HEK293T (cell line): ENCODE measurements at regions not wholly inside any gene's neighbourhood (a gene's known extent, or its start where the extent isn't known, plus 50 kb on each side); places are given as distances from the start of the nearest gene placed in this dataset.
A peak's percentile ranks its signal among the peaks of the same experiment; 100 is the strongest.
"Not testable (repeated sequence)": the region's sequence is repeated elsewhere in the genome, so short reads cannot be mapped to it uniquely, and the experiment has no call there.

Experiments used
- CTCF ChIA-PET: fragments of 350-600 bp; formaldehyde crosslinking; extraction: SDS; loops from one replicate; lab custom pipeline; 2021; ENCODE audit warnings: antibody characterized with exemption, inconsistent platforms; lab: Yijun Ruan, JAX
- POLR2A ChIA-PET: fragments of 350-600 bp; formaldehyde crosslinking; extraction: SDS; loops from one replicate; lab custom pipeline; 2020; ENCODE audit warnings: antibody characterized with exemption, inconsistent platforms; lab: Yijun Ruan, JAX
- DNase-seq: peaks from one replicate; pipeline ENCODE4 v3.0.0; 2012; ENCODE audit warnings: mixed read lengths; ENCODE audit errors: extremely low spot score
- ARNT ChIP-seq: fragments of 450-650 bp; IDR thresholded peaks from 2 replicates; pipeline ENCODE4 v1.6.1; 2017; ENCODE audit warnings: mild to moderate bottlenecking
- BHLHE40 ChIP-seq: fragments of 450-650 bp; IDR thresholded peaks from 2 replicates; pipeline ENCODE4 v1.6.1; 2016; ENCODE audit warnings: mild to moderate bottlenecking, moderate library complexity, borderline replicate concordance
- CTBP1 ChIP-seq: fragments of 450-650 bp; IDR thresholded peaks from 2 replicates; pipeline ENCODE4 v1.6.1; 2016; ENCODE audit warnings: borderline replicate concordance
- ELF4 ChIP-seq: fragments of 450-650 bp; IDR thresholded peaks from 2 replicates; pipeline ENCODE4 v1.6.1; 2017; ENCODE audit warnings: antibody characterized with exemption
- FOXA1 ChIP-seq: fragments of 450-650 bp; IDR thresholded peaks from 2 replicates; pipeline ENCODE4 v1.6.1; 2016; ENCODE audit warnings: mild to moderate bottlenecking
- FOXK2 ChIP-seq: fragments of 450-650 bp; IDR thresholded peaks from 2 replicates; pipeline ENCODE4 v1.6.1; 2016; ENCODE audit warnings: mild to moderate bottlenecking
- FOXM1 ChIP-seq: fragments of 450-650 bp; IDR thresholded peaks from 2 replicates; pipeline ENCODE4 v1.6.1; 2017; ENCODE audit warnings: mild to moderate bottlenecking, borderline replicate concordance
- HDGF ChIP-seq: fragments of 450-650 bp; IDR thresholded peaks from 2 replicates; pipeline ENCODE4 v1.6.1; 2017; ENCODE audit warnings: antibody characterized with exemption, borderline replicate concordance
- L3MBTL2 ChIP-seq: fragments of 450-650 bp; conservative IDR thresholded peaks from 2 replicates; pipeline ENCODE4 v1.6.1; 2016; ENCODE audit warnings: mild to moderate bottlenecking
- LEF1 ChIP-seq: fragments of 450-650 bp; IDR thresholded peaks from 2 replicates; pipeline ENCODE4 v1.6.1; 2017; ENCODE audit warnings: mild to moderate bottlenecking, borderline replicate concordance
- NFRKB ChIP-seq: fragments of 450-650 bp; IDR thresholded peaks from 2 replicates; pipeline ENCODE4 v1.6.1; 2016; ENCODE audit warnings: mild to moderate bottlenecking, moderate library complexity
- PKNOX1 ChIP-seq: fragments of 450-650 bp; IDR thresholded peaks from 2 replicates; pipeline ENCODE4 v1.6.1; 2016
- SP1 ChIP-seq: fragments of 450-650 bp; IDR thresholded peaks from 2 replicates; pipeline ENCODE4 v1.6.1; 2017
- SUZ12 ChIP-seq: fragments of 450-650 bp; IDR thresholded peaks from 2 replicates; pipeline ENCODE4 v1.6.1; 2016; ENCODE audit warnings: mild to moderate bottlenecking
- TARDBP ChIP-seq: fragments of 450-650 bp; IDR thresholded peaks from 2 replicates; pipeline ENCODE4 v1.6.1; 2016
- ZNF384 ChIP-seq: fragments of 450-650 bp; IDR thresholded peaks from 2 replicates; pipeline ENCODE4 v1.6.1; 2016

GRCh38 chr7:149662591-149663095 lies 110.7 kb downstream of the ZNF467 start:
- no peak for TF ChIP-seq PKNOX1
- TF ChIP-seq ZNF384: no peak
- no peak for TF ChIP-seq HDGF
- TF ChIP-seq ELF4: no peak
- TF ChIP-seq FOXM1: no peak
- TF ChIP-seq LEF1: no peak
- no peak for TF ChIP-seq ARNT
- no peak for TF ChIP-seq SUZ12
- TF ChIP-seq TARDBP: no peak
- TF ChIP-seq CTBP1: no peak
- no peak for TF ChIP-seq NFRKB
- TF ChIP-seq FOXA1: no peak
- TF ChIP-seq L3MBTL2: no peak
- TF ChIP-seq SP1: no peak
- no peak for TF ChIP-seq FOXK2
- ChIA-PET CTCF (interaction anchor here (0.6 to 4.1 kb wide), 49 partner anchors 9 to 193 kb away, joined by 3 to 70 read pairs (median 6); a partner anchor contains a TSS), POLR2A (interaction anchor here (0.7 to 2.1 kb wide), 11 partner anchors 9 to 137 kb away, joined by 3 to 12 read pairs (median 4); a partner anchor contains a TSS)
- DNase-seq: peak; percentile 86

GRCh38 chr7:149655784-149656183 lies 117.6 kb downstream of the ZNF467 start:
- ChIA-PET POLR2A (no interaction called here), CTCF (no interaction called here)
- DNase-seq: no peak
- TF ChIP-seq ELF4 (no peak), L3MBTL2 (no peak), TARDBP (no peak), SUZ12 (no peak), FOXM1 (no peak), FOXK2 (no peak), LEF1 (no peak), ZNF384 (no peak), FOXA1 (no peak), SP1 (no peak), PKNOX1 (no peak), HDGF (no peak), NFRKB (no peak), ARNT (no peak), BHLHE40 (no peak)

GRCh38 chr7:149654588-149654987 lies 118.8 kb downstream of the ZNF467 start:
- no peak for DNase-seq
- ChIA-PET POLR2A (no interaction called here), CTCF (interaction anchor here (2.4 kb wide), 1 partner anchor 8 kb away, joined by 12 read pairs; no protein-coding TSS in a partner anchor)
- TF ChIP-seq SUZ12: no peak
- TF ChIP-seq FOXM1: no peak
- TF ChIP-seq TARDBP: no peak
- TF ChIP-seq HDGF: no peak
- no peak for TF ChIP-seq LEF1
- no peak for TF ChIP-seq PKNOX1
- TF ChIP-seq CTBP1: no peak
- TF ChIP-seq BHLHE40: no peak
- TF ChIP-seq ELF4: no peak
- no peak for TF ChIP-seq L3MBTL2
- TF ChIP-seq FOXK2: no peak

GRCh38 chr7:149650190-149650589 lies 123.2 kb downstream of the ZNF467 start:
- POLR2A ChIA-PET, DNase-seq: not testable (repeated sequence)
- CTCF ChIA-PET: interaction anchor here (1.2 kb wide), 1 partner anchor 13 kb away, joined by 10 read pairs; no protein-coding TSS in a partner anchor

GRCh38 chr7:149644754-149645153 lies 128.6 kb downstream of the ZNF467 start:
- ChIA-PET CTCF (interaction anchor here (2.1 kb wide), 1 partner anchor 18 kb away, joined by 10 read pairs; no protein-coding TSS in a partner anchor), POLR2A (no interaction called here)
- TF ChIP-seq PKNOX1 (no peak), SP1 (no peak), ELF4 (no peak)
- DNase-seq: no peak

- POLR2A ChIA-PET: no interaction called here
- TF ChIP-seq PKNOX1: no peak
- TF ChIP-seq ELF4: no peak
- no peak for TF ChIP-seq BHLHE40
- no peak for TF ChIP-seq ARNT
- TF ChIP-seq FOXM1: no peak
- DNase-seq: no peak
- CTCF ChIA-PET: no interaction called here
Observed at GRCh38 chr7:149642589-149642988, 130.8 kb downstream of the ZNF467 start.
